Common myeloid progenitor, CD34-positive (primary cell): ENCODE measurements at regions not wholly inside any gene's neighbourhood (a gene's known extent, or its start where the extent isn't known, plus 50 kb on each side); places are given as distances from the start of the nearest gene placed in this dataset.
A peak's percentile ranks its signal among the peaks of the same experiment; 100 is the strongest.

ENCODE experiments used
- CTCF ChIA-PET: fragments of 350-600 bp; sonication (Branson Sonifier 250); formaldehyde crosslinking; loops from one replicate; lab custom pipeline; 2021; ENCODE audit warnings: antibody characterized with exemption; lab: Charles Lee
- POLR2A ChIA-PET: fragments of 350-600 bp; sonication (Branson Sonifier 250); formaldehyde crosslinking; loops from one replicate; lab custom pipeline; 2021; ENCODE audit warnings: antibody characterized with exemption; lab: Charles Lee
- DNase-seq, 3 donors: peaks; one replicate each; pipeline versions ENCODE4 v3.0.0 to v3.0.0-alpha.2; 2013
- H3K27ac ChIP-seq, 2 experiments: 1 replicate in 1 of 2; 2 replicates in 1 of 2; pipeline ENCODE4 v1.7.0; 2013; ENCODE audit warnings: inconsistent platforms in 2 of 2, low read length in 2 of 2, mild to moderate bottlenecking in 2 of 2, low read depth in 1 of 2, moderate library complexity in 1 of 2; ENCODE audit not compliant: severe bottlenecking in 2 of 2, insufficient read depth in 1 of 2, poor library complexity in 1 of 2
- H3K27me3 ChIP-seq, 5 experiments: replicated peaks in 2 of 5; 1 replicate in 3 of 5; 2 replicates in 2 of 5; pipeline versions ENCODE4 v1.6.1 to v1.7.0; 2013; ENCODE audit warnings: low read length in 4 of 5, mild to moderate bottlenecking in 2 of 5, moderate library complexity in 2 of 5, inconsistent platforms in 1 of 5; ENCODE audit not compliant: insufficient read depth in 5 of 5, control insufficient read depth in 4 of 5
- H3K36me3 ChIP-seq, 4 experiments: 1 replicate in 2 of 4; 2 replicates in 2 of 4; pipeline versions ENCODE4 v1.6.1 to v1.7.0; 2013; ENCODE audit warnings: low read length in 3 of 4, control low read depth in 1 of 4, mild to moderate bottlenecking in 1 of 4; ENCODE audit not compliant: control insufficient read depth in 4 of 4, insufficient read depth in 4 of 4
- H3K4me1 ChIP-seq, 4 experiments: 1 replicate in 3 of 4; 2 replicates in 1 of 4; pipeline versions ENCODE4 v1.6.1 to v1.7.1; 2013; ENCODE audit warnings: low read length in 3 of 4, mild to moderate bottlenecking in 3 of 4, control low read depth in 1 of 4, inconsistent platforms in 1 of 4, moderate library complexity in 1 of 4; ENCODE audit not compliant: control insufficient read depth in 4 of 4, insufficient read depth in 4 of 4; ENCODE audit errors: control extremely low read depth in 1 of 4
- H3K4me3 ChIP-seq, 7 experiments: 1 replicate in 4 of 7; 2 replicates in 3 of 7; pipeline versions ENCODE4 v1.5.1 to v1.7.0; 2013; ENCODE audit warnings: mild to moderate bottlenecking in 7 of 7, low read length in 6 of 7, moderate library complexity in 6 of 7, inconsistent platforms in 2 of 7, low read depth in 2 of 7, control low read depth in 1 of 7; ENCODE audit not compliant: insufficient read depth in 4 of 7, control insufficient read depth in 1 of 7; ENCODE audit errors: extremely low read depth in 1 of 7
- H3K9me3 ChIP-seq, 5 experiments: 1 replicate in 4 of 5; 2 replicates in 1 of 5; pipeline versions ENCODE4 v1.6.1 to v1.7.1; 2013; ENCODE audit warnings: low read length in 4 of 5, mild to moderate bottlenecking in 2 of 5, inconsistent platforms in 1 of 5, low read depth in 1 of 5, moderate library complexity in 1 of 5; ENCODE audit not compliant: control insufficient read depth in 4 of 5, insufficient read depth in 2 of 5; ENCODE audit errors: control extremely low read depth in 1 of 5
- WGBS: methylation state at CpG from one replicate; pipeline ENCODE4 v1.1.5; 2013; ENCODE audit not compliant: insufficient coverage; 5-methylcytosine and 5-hydroxymethylcytosine counted together

- DNase-seq: no peak
- no peaks in the 10 kb centered on the region for H3K27me3 ChIP-seq
- H3K9me3 ChIP-seq: peaks cover 0 to 1% (median 0%) of the 10 kb centered on the region in 5 experiments
- WGBS: 100% methylated on average over 1 of the region's 1 CpG
- H3K27ac ChIP-seq: no peak overlapping the region
- no peaks in the 10 kb centered on the region for H3K36me3 ChIP-seq
- no peaks in the 10 kb centered on the region for H3K4me1 ChIP-seq
- CTCF ChIA-PET: no interaction called here
- H3K4me3 ChIP-seq: no peak overlapping the region
- POLR2A ChIA-PET: no interaction called here
Observed at GRCh38 chr11:109804911-109805310, 288.3 kb upstream of the ZC3H12C start.

- peaks cover 0 to 1% (median 0%) of the 10 kb centered on the region in 5 experiments for H3K9me3 ChIP-seq
- CTCF ChIA-PET: no interaction called here
- no peak for DNase-seq
- H3K4me3 ChIP-seq: no peak overlapping the region
- H3K36me3 ChIP-seq: no peaks in the 10 kb centered on the region
- no peaks in the 10 kb centered on the region for H3K4me1 ChIP-seq
- no peak overlapping the region for H3K27ac ChIP-seq
- POLR2A ChIA-PET: no interaction called here
- WGBS: no CpG with 5 or more reads among the region's 1 CpG
- no peaks in the 10 kb centered on the region for H3K27me3 ChIP-seq
Observed at GRCh38 chr11:109806205-109806604, 287.0 kb upstream of the ZC3H12C start.

DNA sequence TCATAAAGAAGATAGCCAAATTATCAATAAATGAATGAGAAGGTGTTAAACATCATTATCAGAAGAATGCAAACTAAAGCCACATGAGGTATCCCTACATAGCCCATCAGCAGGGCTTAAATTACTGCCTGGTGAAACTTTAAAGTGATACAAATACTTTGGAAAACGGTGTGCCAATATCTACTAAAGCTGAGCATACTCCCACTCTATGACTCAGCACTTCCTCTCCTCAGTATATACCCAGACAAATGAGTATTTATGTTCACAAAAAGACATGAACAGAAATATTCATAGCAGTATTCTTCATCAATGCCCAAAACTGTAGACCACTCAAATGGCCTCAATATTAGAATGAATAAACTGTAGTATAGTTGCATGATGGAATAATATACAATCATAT, 284.6 kb upstream of the ZC3H12C start:
- peaks cover 0 to 1% (median 0%) of the 10 kb centered on the region in 5 experiments for H3K9me3 ChIP-seq
- H3K4me3 ChIP-seq: no peak overlapping the region
- no peaks in the 10 kb centered on the region for H3K4me1 ChIP-seq
- WGBS: no CpG with 5 or more reads among the region's 1 CpG
- H3K27ac ChIP-seq: no peak overlapping the region
- no peaks in the 10 kb centered on the region for H3K36me3 ChIP-seq
- peak in 2 of 3 donors; percentile 35 to 36 for DNase-seq
- H3K27me3 ChIP-seq: no peaks in the 10 kb centered on the region
- POLR2A ChIA-PET: no interaction called here
- CTCF ChIA-PET: no interaction called here

DNA sequence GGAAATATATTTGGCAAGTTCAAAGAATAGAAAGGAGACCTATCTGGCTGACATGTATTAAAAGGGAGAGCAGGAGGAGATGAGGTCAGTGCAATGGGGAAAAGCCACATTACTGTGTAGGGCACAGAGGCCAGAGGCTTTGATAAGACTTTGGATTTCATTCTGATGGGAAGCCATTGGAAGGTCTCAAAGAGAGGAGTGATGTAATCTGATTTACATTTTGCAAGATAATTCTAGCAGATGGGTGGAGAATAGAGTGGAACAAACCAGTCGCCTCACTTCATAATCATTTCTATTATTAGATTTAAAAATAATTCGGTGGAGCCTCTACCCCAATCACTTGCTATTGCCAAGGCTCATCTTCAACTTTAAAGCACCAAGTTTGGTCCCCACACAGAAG, 278.4 kb upstream of the ZC3H12C start:
- WGBS: no CpG with 5 or more reads among the region's 2 CpGs
- H3K36me3 ChIP-seq: no peaks in the 10 kb centered on the region
- no peaks in the 10 kb centered on the region for H3K27me3 ChIP-seq
- ChIA-PET CTCF (no interaction called here), POLR2A (no interaction called here)
- H3K9me3 ChIP-seq: peaks cover 0 to 1% (median 0%) of the 10 kb centered on the region in 5 experiments
- peaks cover 0 to 7% (median 0%) of the 10 kb centered on the region in 4 experiments for H3K4me1 ChIP-seq
- H3K4me3 ChIP-seq: no peak overlapping the region
- no peak overlapping the region for H3K27ac ChIP-seq
- no peak for DNase-seq

DNA sequence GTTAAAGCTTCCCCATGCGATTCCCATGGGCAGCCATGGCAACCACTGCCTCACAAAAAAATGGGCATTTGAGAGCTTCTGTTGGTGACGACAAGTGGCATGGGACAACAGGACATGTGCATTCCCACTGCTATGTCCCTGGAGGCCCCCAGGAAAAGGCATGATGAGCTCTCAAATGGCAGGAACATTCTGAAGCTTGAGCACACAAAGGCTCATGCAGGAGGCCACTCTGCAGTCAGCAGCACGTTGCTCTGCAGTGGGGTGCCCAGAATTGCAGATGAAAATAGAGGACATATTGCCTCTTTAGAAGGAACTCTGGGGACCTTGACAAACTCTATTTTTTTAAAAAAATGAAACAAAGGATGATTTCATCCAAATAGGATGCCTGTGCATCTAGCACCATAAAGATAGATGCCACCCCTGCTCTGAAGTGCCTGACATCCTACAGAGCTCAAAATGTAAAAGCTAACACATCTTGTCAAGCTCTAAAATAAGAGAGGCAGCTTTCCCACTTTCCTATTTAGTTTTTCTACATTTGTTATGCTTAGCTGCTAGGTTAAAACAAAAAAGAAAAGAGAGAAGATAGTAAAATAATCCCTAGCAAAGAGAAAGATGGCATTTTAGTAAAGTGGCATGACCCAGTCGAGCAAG, 277.6 kb upstream of the ZC3H12C start:
- ChIA-PET CTCF (no interaction called here), POLR2A (no interaction called here)
- H3K9me3 ChIP-seq: peaks cover 0 to 1% (median 0%) of the 10 kb centered on the region in 5 experiments
- peaks cover 0 to 7% (median 0%) of the 10 kb centered on the region in 4 experiments for H3K4me1 ChIP-seq
- no peak for DNase-seq
- H3K27me3 ChIP-seq: no peaks in the 10 kb centered on the region
- H3K4me3 ChIP-seq: no peak overlapping the region
- no peaks in the 10 kb centered on the region for H3K36me3 ChIP-seq
- H3K27ac ChIP-seq: no peak overlapping the region
- 90% methylated on average over 4 of the region's 4 CpGs for WGBS

DNA sequence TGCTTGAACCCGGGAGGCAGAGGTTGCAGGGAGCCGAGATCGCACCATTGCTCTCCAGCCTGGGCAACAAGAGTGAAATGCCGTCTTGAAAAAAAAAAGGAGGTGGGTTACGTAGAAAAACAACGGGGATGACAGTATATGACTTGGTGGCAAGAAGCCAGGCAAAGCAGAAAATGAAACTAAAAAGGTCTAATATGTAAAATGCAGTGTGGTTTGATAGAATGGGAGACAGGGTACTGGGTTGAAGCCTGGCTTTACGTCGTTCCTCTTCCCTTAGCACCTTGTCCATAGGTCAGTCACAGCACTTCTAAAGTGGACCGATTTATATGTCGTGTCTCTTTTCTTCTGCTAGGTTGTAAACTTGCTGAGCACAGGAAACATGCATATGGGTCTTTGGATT, 274.9 kb upstream of the ZC3H12C start:
- ChIA-PET CTCF (no interaction called here), POLR2A (no interaction called here)
- H3K9me3 ChIP-seq: peaks cover 0 to 1% (median 0%) of the 10 kb centered on the region in 5 experiments
- H3K36me3 ChIP-seq: no peaks in the 10 kb centered on the region
- H3K4me1 ChIP-seq: peaks cover 0 to 7% (median 0%) of the 10 kb centered on the region in 4 experiments
- DNase-seq: peak; percentile 49 to 82 (median 81)
- H3K4me3 ChIP-seq: peak overlapping the region in 5 of 7 experiments; percentile 23 to 74 (median 42)
- H3K27ac ChIP-seq: no peak overlapping the region
- no peaks in the 10 kb centered on the region for H3K27me3 ChIP-seq
- WGBS: 31% methylated on average over 10 of the region's 10 CpGs

DNA sequence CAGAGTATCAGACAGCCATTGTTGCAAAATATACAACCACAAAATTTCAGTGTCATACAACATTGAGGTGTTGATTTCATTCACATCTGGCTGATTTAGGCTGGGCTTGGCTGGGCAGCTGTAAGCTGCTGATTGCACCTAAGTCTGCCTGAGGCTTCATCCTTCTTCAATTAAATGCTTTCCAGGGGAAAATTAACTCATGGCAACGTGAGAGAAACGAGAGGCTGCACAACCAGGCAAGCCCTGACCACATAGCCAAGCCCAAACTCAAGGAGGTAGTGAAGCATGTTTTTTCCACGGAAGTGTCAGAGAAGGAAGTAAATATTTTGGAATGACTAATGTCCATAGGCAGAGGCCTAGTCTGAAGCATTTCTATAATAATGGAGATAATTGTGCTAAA, 273.8 kb upstream of the ZC3H12C start:
- H3K4me3 ChIP-seq: no peak overlapping the region
- CTCF ChIA-PET: no interaction called here
- H3K27ac ChIP-seq: no peak overlapping the region
- peaks cover 0 to 7% (median 0%) of the 10 kb centered on the region in 4 experiments for H3K4me1 ChIP-seq
- H3K27me3 ChIP-seq: no peaks in the 10 kb centered on the region
- peaks cover 0 to 1% (median 0%) of the 10 kb centered on the region in 5 experiments for H3K9me3 ChIP-seq
- POLR2A ChIA-PET: no interaction called here
- no peaks in the 10 kb centered on the region for H3K36me3 ChIP-seq
- WGBS: no CpG with 5 or more reads among the region's 3 CpGs
- peak in 1 of 3 donors; percentile 10 for DNase-seq
